Endothelial cell of umbilical vein (primary cell): ENCODE measurements at regions not wholly inside any gene's neighbourhood (a gene's known extent, or its start where the extent isn't known, plus 50 kb on each side); places are given as distances from the start of the nearest gene placed in this dataset.

Source experiments
- BruUV-seq: library from RNA; stranded (reverse); fragments of 400-500 nt; replicated peaks from 2 replicates; lab custom pipeline; 2021; lab: Mats Ljungman, UMichigan
- CTCF ChIA-PET: fragments of 300-600, 350-600 bp; sonication (Branson Sonifier 250); formaldehyde crosslinking; loops from one replicate; lab custom pipeline; 2021; ENCODE audit warnings: antibody characterized with exemption, inconsistent platforms; lab: Charles Lee
- POLR2A ChIA-PET: fragments of 300-600, 350-600 bp; sonication (Branson Sonifier 250); formaldehyde crosslinking; loops from one replicate; lab custom pipeline; 2021; ENCODE audit warnings: antibody characterized with exemption, inconsistent platforms; lab: Charles Lee
- DNase-seq: peaks from one replicate; pipeline ENCODE4 v3.0.0-alpha.2; 2011; ENCODE audit warnings: low read depth, low spot score
- FAIRE-seq: peaks from 2 replicates; lab custom pipeline; 2011; peaks lifted over from hg19 to GRCh38; lab: Jason Lieb, UNC
- H2AFZ ChIP-seq: 2 replicates; pipeline ENCODE4 v1.6.0; 2012; ENCODE audit warnings: low read depth, low read length, control low read depth, inconsistent platforms
- H3K27ac ChIP-seq: 2 replicates; pipeline ENCODE4 v1.5.1; 2011; ENCODE audit warnings: low read depth, mild to moderate bottlenecking, control low read depth, low read length, moderate library complexity; ENCODE audit not compliant: insufficient read depth
- H3K27me3 ChIP-seq, 2 experiments: 2 replicates each; pipeline versions ENCODE4 v1.6.0 to v1.6.1; 2011; ENCODE audit warnings: low read length in 2 of 2, mixed read lengths in 1 of 2; ENCODE audit not compliant: control insufficient read depth in 2 of 2, insufficient read depth in 2 of 2
- H3K36me3 ChIP-seq, 2 experiments: 2 replicates in 1 of 2; 3 replicates in 1 of 2; pipeline ENCODE4 v1.5.1; 2011; ENCODE audit warnings: low read length in 2 of 2, mild to moderate bottlenecking in 1 of 2, moderate library complexity in 1 of 2; ENCODE audit not compliant: control insufficient read depth in 2 of 2, insufficient read depth in 2 of 2; ENCODE audit errors: extremely low read depth in 1 of 2
- H3K4me1 ChIP-seq: 3 replicates; pipeline ENCODE4 v1.5.1; 2011; ENCODE audit warnings: mild to moderate bottlenecking, low read length; ENCODE audit not compliant: control insufficient read depth, insufficient read depth; ENCODE audit errors: extremely low read depth
- H3K4me2 ChIP-seq: 2 replicates; pipeline ENCODE4 v1.6.1; 2011; ENCODE audit warnings: low read length, control low read depth, mixed read lengths; ENCODE audit not compliant: insufficient read depth
- H3K4me3 ChIP-seq, 3 experiments: fragments of 200-600 bp in 1 of 3; sonication (generic), shearing (Covaris generic) in 1 of 3; replicated peaks in 1 of 3; 2 replicates each; pipeline ENCODE4 v1.5.1; 2011 to 2016; ENCODE audit warnings: control low read depth in 3 of 3, low read length in 3 of 3, mild to moderate bottlenecking in 2 of 3, inconsistent platforms in 1 of 3, low read depth in 1 of 3, moderate library complexity in 1 of 3; ENCODE audit not compliant: insufficient read depth in 1 of 3
- H3K79me2 ChIP-seq: 2 replicates; pipeline ENCODE4 v1.6.0; 2012; ENCODE audit warnings: low read length, inconsistent platforms; ENCODE audit not compliant: control insufficient read depth, insufficient read depth
- H3K9ac ChIP-seq: replicated peaks from 2 replicates; pipeline ENCODE3; 2011; ENCODE audit warnings: low read length, control low read depth; ENCODE audit not compliant: insufficient read depth; ENCODE audit errors: extremely low read depth
- H3K9me1 ChIP-seq: replicated peaks from 3 replicates; pipeline ENCODE4 v1.6.0; 2011; ENCODE audit warnings: mild to moderate bottlenecking, low read length; ENCODE audit not compliant: control insufficient read depth, insufficient read depth; ENCODE audit errors: extremely low read depth
- H3K9me3 ChIP-seq: replicated peaks from 2 replicates; pipeline ENCODE4 v1.5.1; 2012; ENCODE audit warnings: low read length, inconsistent platforms; ENCODE audit not compliant: control insufficient read depth, insufficient read depth
- H4K20me1 ChIP-seq: replicated peaks from 2 replicates; pipeline ENCODE3; 2011; ENCODE audit warnings: mild to moderate bottlenecking, low read length; ENCODE audit not compliant: control insufficient read depth, insufficient read depth; ENCODE audit errors: extremely low read depth
- CTCF ChIP-seq, 2 donors: IDR thresholded peaks; 1 replicate in 1 of 2; 2 replicates in 1 of 2; pipeline ENCODE4 v1.5.1; 2011; ENCODE audit warnings: low read length in 2 of 2, mild to moderate bottlenecking in 2 of 2, moderate library complexity in 2 of 2, control low read depth in 1 of 2, inconsistent platforms in 1 of 2, low read depth in 1 of 2; ENCODE audit not compliant: insufficient read depth in 1 of 2; ENCODE audit errors: extremely low read depth in 1 of 2
- EZH2 ChIP-seq: IDR thresholded peaks from 2 replicates; pipeline ENCODE4 v1.6.1; 2012; ENCODE audit warnings: borderline replicate concordance, low read depth, mild to moderate bottlenecking, moderate library complexity, low read length, inconsistent platforms; ENCODE audit not compliant: severe bottlenecking
- MAX ChIP-seq: IDR thresholded peaks from 2 replicates; pipeline ENCODE4 v1.6.1; 2011; ENCODE audit not compliant: insufficient read depth, insufficient read length
- POLR2A ChIP-seq: IDR thresholded peaks from 2 replicates; pipeline ENCODE4 v1.6.1; 2012; ENCODE audit warnings: low read depth, mild to moderate bottlenecking, control low read depth, low read length
- POLR2AphosphoS5 ChIP-seq: IDR thresholded peaks from 2 replicates; pipeline ENCODE4 v1.6.1; 2012; ENCODE audit warnings: low read depth, mild to moderate bottlenecking, control low read depth, low read length, moderate library complexity; ENCODE audit not compliant: insufficient read depth
- dilution Hi-C: fragments of 300-500 bp; cut with MboI; formaldehyde crosslinking; loops from one replicate; pipeline ENCODE4 v1.15.0; 2019; ENCODE audit warnings: low sequenced_read_pairs; ENCODE audit not compliant: extremely low pct_ligation_motif_present
- intact Hi-C: fragments of 100-400 bp; cut with micrococcal nuclease; formaldehyde crosslinking; loops from one replicate; pipeline ENCODE4 v1.10.0; 2022

- no peak for FAIRE-seq
- H2AFZ ChIP-seq = no peak overlapping the region
These were observed 147.3 kb downstream of the YTHDC2 start for GRCh38 chr5:113660706-113661250.

GRCh38 chr5:113663879-113664541, 150.5 kb downstream of the YTHDC2 start:
- Histone ChIP-seq H3K9ac (no peak overlapping the region), H3K4me3 (no peak overlapping the region), H3K36me3 (no peaks in the 10 kb centered on the region), H3K79me2 (no peaks in the 10 kb centered on the region), H3K27me3 (peaks cover 1 to 5% of the 10 kb centered on the region in 2 experiments), H3K4me2 (no peak overlapping the region), H3K9me3 (no peaks in the 10 kb centered on the region), H4K20me1 (no peaks in the 10 kb centered on the region), H3K27ac (no peak overlapping the region), H2AFZ (no peak overlapping the region), H3K4me1 (no peaks in the 10 kb centered on the region), H3K9me1 (no peaks in the 10 kb centered on the region)
- peak; percentile 33 to 44 for TF ChIP-seq CTCF (IDR thresholded peaks at IDR 0.05; ENCODE audit: extremely low read depth in 1 of 2, insufficient read depth in 1 of 2, low read depth in 1 of 2, low read length in 2 of 2)
- TF ChIP-seq POLR2A = no peak
- DNase-seq (peak; percentile 56), FAIRE-seq (peak; percentile 61)
- ChIA-PET CTCF (interaction anchor here (0.9 to 8.7 kb wide), 7 partner anchors 11 to 786 kb away, joined by 3 to 191 read pairs (median 4); no protein-coding TSS in a partner anchor), POLR2A (no interaction called here)
- intact Hi-C loops = loop anchor here (1.0 to 5.0 kb wide), 2 partner anchors 52 to 327 kb away; no protein-coding TSS in a partner anchor
- dilution Hi-C loops = no loop called here
- BruUV-seq = no TSS peak

More at GRCh38 chr5:113660706-113661250, 147.3 kb downstream of the YTHDC2 start:
- no peak overlapping the region for H3K4me2 ChIP-seq
- no peaks in the 10 kb centered on the region for H3K79me2 ChIP-seq
- no peaks in the 10 kb centered on the region for H4K20me1 ChIP-seq
- no peaks in the 10 kb centered on the region for H3K9me3 ChIP-seq
- no peak for DNase-seq
- peaks cover 1 to 2% of the 10 kb centered on the region in 2 experiments for H3K27me3 ChIP-seq
- CTCF ChIA-PET = interaction anchor here (1.1 to 8.7 kb wide), 3 partner anchors 14 to 47 kb away, joined by 3 to 191 read pairs (median 3); no protein-coding TSS in a partner anchor
- H3K9ac ChIP-seq = no peak overlapping the region
- H3K9me1 ChIP-seq = no peaks in the 10 kb centered on the region
- BruUV-seq = no TSS peak
- H3K27ac ChIP-seq = no peak overlapping the region
- no peak overlapping the region for H3K4me3 ChIP-seq
- no peaks in the 10 kb centered on the region for H3K36me3 ChIP-seq
- H3K4me1 ChIP-seq = no peaks in the 10 kb centered on the region
- POLR2A ChIA-PET = no interaction called here
- dilution Hi-C loops = no loop called here
- TF ChIP-seq POLR2A (no peak), EZH2 (no peak), MAX (no peak), POLR2AphosphoS5 (no peak)
- intact Hi-C loops = loop anchor here (5.0 kb wide), 1 partner anchor 323 kb away; no protein-coding TSS in a partner anchor
